Ascending aorta (tissue), 2 donors: ENCODE measurements at regions not wholly inside any gene's neighbourhood (a gene's known extent, or its start where the extent isn't known, plus 50 kb on each side); places are given as distances from the start of the nearest gene placed in this dataset.
A peak's percentile ranks its signal among the peaks of the same experiment; 100 is the strongest.

Experiments
- DNase-seq, 2 donors: peaks; one replicate each; pipeline ENCODE4 v3.0.0-alpha.2; 2019; ENCODE audit warnings: low spot score in 2 of 2
- H3K27ac ChIP-seq, 2 donors: fragments of 200-600 bp; sonication (generic); one replicate each; pipeline ENCODE4 v1.5.1; 2016 to 2017; ENCODE audit warnings: mild to moderate bottlenecking in 1 of 2
- H3K27me3 ChIP-seq: fragments of 200-600 bp; sonication (generic); one replicate; pipeline ENCODE4 v1.5.1; 2017
- H3K36me3 ChIP-seq, 2 donors: fragments of 200-600 bp; sonication (generic); one replicate each; pipeline ENCODE4 v1.5.1; 2016
- H3K4me1 ChIP-seq, 2 donors: fragments of 200-600 bp; sonication (generic); one replicate each; pipeline ENCODE4 v1.5.1; 2016 to 2017; ENCODE audit warnings: mild to moderate bottlenecking in 1 of 2
- H3K4me3 ChIP-seq, 2 donors: fragments of 200-600 bp; sonication (generic); one replicate each; pipeline ENCODE4 v1.5.1; 2016 to 2017; ENCODE audit warnings: mild to moderate bottlenecking in 1 of 2
- H3K9me3 ChIP-seq, 2 donors: fragments of 200-600 bp; sonication (generic); one replicate each; pipeline ENCODE4 v1.5.1; 2016
- intact Hi-C: fragments of 100-400 bp; cut with DNase I; formaldehyde crosslinking; loops from one replicate; pipeline ENCODE4 v1.15.1; 2023
- TF ChIP-seq, protein P1 (sequence below), 3 experiments: fragments of 200-600 bp in 2 of 3; fragments of 450-650 bp in 1 of 3; sonication (generic) in 2 of 3; IDR thresholded peaks; one replicate each; pipeline ENCODE4 v1.5.1; 2016 to 2019; ENCODE audit warnings: antibody characterized with exemption in 3 of 3, mild to moderate bottlenecking in 1 of 3, moderate library complexity in 1 of 3

DNA sequence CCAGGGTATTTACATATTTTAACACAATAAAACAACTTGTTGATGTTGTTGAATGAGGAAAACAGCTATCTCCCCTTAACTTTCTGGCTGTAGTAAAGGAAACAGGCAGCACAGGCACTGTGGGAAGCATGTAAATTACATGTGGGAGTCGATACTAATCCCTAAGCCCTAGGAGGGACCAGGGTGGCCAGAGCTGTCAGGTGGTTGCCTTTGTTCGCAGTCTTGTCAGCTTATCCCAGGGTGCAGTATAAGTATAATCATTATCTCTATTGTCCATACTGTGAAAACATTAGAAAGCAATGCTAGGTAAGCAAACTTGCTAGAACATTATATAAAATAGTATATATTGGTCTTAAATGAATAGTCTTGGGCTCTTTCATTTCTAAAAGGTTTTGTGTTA is 125.6 kb upstream of the RPS23 start:
- Histone ChIP-seq H3K27me3 (no peaks in the 10 kb centered on the region), H3K4me1 (peaks cover 0 to 18% of the 10 kb centered on the region in 2 donors), H3K9me3 (peaks cover 8 to 13% of the 10 kb centered on the region in 2 donors), H3K36me3 (no peaks in the 10 kb centered on the region), H3K4me3 (no peak overlapping the region), H3K27ac (peak overlapping the region in 1 of 2 donors; percentile 41)
- intact Hi-C loops = no loop called here
- TF ChIP-seq, protein P1, sequence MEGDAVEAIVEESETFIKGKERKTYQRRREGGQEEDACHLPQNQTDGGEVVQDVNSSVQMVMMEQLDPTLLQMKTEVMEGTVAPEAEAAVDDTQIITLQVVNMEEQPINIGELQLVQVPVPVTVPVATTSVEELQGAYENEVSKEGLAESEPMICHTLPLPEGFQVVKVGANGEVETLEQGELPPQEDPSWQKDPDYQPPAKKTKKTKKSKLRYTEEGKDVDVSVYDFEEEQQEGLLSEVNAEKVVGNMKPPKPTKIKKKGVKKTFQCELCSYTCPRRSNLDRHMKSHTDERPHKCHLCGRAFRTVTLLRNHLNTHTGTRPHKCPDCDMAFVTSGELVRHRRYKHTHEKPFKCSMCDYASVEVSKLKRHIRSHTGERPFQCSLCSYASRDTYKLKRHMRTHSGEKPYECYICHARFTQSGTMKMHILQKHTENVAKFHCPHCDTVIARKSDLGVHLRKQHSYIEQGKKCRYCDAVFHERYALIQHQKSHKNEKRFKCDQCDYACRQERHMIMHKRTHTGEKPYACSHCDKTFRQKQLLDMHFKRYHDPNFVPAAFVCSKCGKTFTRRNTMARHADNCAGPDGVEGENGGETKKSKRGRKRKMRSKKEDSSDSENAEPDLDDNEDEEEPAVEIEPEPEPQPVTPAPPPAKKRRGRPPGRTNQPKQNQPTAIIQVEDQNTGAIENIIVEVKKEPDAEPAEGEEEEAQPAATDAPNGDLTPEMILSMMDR (IDR thresholded peaks at IDR 0.05) = no peak
- no peak for DNase-seq

DNA sequence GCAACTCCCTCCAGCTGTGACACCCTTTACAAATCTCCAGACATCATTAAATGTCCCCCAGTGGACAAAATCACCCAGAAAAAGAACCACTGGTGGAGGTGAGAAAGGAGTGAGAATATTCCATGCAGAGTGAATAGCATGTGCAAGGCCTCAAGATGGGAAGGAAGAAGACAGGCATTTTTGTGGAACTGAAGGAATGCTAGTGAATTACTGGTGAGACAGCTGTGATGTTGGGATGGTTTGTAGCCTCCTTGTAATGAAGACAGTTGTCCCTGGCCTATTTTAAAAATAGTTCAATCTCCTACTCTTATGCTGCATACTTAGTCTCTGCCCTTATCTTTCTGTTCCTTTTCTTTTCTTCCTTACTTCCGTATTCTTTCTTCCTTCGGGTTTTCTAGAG is 124.9 kb upstream of the RPS23 start:
- Histone ChIP-seq H3K4me3 (no peak overlapping the region), H3K36me3 (no peaks in the 10 kb centered on the region), H3K27me3 (no peaks in the 10 kb centered on the region), H3K9me3 (peaks cover 8 to 13% of the 10 kb centered on the region in 2 donors), H3K27ac (peak overlapping the region; percentile 33 to 41), H3K4me1 (peaks cover 0 to 25% of the 10 kb centered on the region in 2 donors)
- TF ChIP-seq, protein P1 (IDR thresholded peaks at IDR 0.05) = no peak
- intact Hi-C loops = no loop called here
- DNase-seq = no peak

DNA sequence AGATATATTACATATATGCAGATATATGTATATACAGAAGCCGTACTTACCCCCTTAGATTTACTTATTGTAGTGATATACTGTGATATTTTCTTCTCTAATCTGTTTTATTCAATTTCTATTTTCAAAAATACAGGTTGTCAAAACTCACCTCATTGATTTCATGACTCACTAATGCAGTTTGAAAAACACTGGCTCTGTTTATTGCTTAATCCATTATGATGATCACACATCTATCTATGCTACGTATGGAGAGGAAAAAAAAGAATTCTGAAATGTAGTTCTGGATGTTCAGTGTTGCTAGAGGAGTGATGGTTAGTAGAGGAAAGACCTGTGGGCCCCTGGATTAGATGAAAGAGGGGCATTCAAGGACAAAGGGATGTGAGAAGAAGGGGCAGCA is 121.0 kb upstream of the RPS23 start:
- no peak for DNase-seq
- no peaks in the 10 kb centered on the region for H3K27me3 ChIP-seq
- H3K4me1 ChIP-seq = peaks cover 4 to 16% of the 10 kb centered on the region in 2 donors
- H3K27ac ChIP-seq = no peak overlapping the region
- H3K4me3 ChIP-seq = no peak overlapping the region
- no peaks in the 10 kb centered on the region for H3K36me3 ChIP-seq
- TF ChIP-seq, protein P1 (IDR thresholded peaks at IDR 0.05) = no peak
- peaks cover 3 to 6% of the 10 kb centered on the region in 2 donors for H3K9me3 ChIP-seq
- intact Hi-C loops = loop anchor here (5.0 kb wide), 1 partner anchor 87 kb away; no protein-coding TSS in a partner anchor

DNA sequence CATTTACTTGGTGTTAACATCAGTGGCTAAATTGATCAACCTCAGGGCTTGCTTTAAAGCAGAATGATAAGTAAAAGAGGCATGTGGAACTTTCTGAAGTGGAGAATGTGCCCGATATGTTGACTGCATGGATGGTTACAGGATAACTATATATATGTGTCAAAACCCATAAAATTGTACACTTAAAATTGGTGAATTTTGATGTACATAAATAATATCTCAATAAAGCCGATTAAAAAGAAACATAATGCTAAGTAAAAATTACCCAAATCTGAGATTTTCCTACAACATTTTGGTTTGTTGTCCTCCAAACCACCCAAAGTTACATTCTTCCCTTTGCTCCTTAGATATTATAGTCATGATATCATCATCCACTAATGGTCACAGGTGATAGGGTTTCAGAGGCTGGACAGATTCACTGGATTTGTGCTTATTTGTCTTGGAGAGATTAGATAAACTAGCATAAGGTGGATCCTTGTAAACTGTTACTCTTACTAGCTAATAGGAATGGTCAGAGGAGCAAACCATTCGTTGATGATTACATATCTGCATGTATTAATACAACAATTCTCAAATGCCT is 119.7 kb upstream of the RPS23 start:
- TF ChIP-seq, protein P1 (IDR thresholded peaks at IDR 0.05) = no peak
- intact Hi-C loops = loop anchor here (2.0 to 5.0 kb wide), 2 partner anchors 41 to 86 kb away; no protein-coding TSS in a partner anchor

DNA sequence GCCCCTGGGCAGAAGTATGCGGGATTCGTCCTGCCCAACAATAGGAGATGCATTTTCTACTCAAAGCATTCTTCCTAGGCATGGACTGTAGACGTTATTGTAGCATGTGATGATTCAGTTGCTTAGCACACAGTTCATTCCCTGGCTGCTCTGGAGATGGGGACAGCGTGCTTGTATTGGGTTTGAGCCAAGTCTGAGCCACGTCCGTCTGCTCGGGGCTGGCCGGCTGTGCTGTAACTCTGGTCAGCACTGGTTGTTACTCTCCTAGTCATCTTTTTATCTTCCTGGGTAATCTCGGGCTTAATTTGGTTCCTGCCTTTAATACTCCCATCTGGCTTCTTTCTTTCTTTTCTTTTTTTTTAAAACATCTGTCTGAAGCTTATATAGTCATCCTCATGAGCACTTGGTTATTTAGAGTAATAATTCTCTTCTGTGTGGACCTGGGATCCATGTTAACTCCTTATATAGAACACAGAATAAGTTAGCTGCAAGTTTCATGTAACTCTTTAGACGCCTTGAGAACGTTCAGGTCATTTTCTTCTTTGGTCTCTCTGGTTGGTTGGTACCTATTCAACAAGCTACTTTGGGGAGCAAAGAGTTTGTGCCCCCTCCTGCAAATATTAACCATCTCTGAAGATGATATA is 118.8 kb upstream of the RPS23 start:
- TF ChIP-seq, protein P1 (IDR thresholded peaks at IDR 0.05) = no peak
- H3K36me3 ChIP-seq = no peaks in the 10 kb centered on the region
- DNase-seq = peak; percentile 66 to 95
- H3K27ac ChIP-seq = peak overlapping the region; percentile 77 to 80
- intact Hi-C loops = loop anchor here (2.0 to 5.0 kb wide), 2 partner anchors 40 to 85 kb away; no protein-coding TSS in a partner anchor
- no peak overlapping the region for H3K4me3 ChIP-seq
- peaks cover 4 to 16% of the 10 kb centered on the region in 2 donors for H3K4me1 ChIP-seq
- no peaks in the 10 kb centered on the region for H3K9me3 ChIP-seq
- no peaks in the 10 kb centered on the region for H3K27me3 ChIP-seq

More for the DNA sequence above, 119.7 kb upstream of the RPS23 start:
- Histone ChIP-seq H3K9me3 (peaks cover 0 to under 1% of the 10 kb centered on the region in 2 donors), H3K27me3 (no peaks in the 10 kb centered on the region), H3K4me1 (peaks cover 4 to 16% of the 10 kb centered on the region in 2 donors), H3K4me3 (no peak overlapping the region), H3K27ac (peak overlapping the region; percentile 77 to 80), H3K36me3 (no peaks in the 10 kb centered on the region)
- no peak for DNase-seq
